ENCODE measurements at regions not wholly inside any gene's neighbourhood (a gene's known extent, or its start where the extent isn't known, plus 50 kb on each side); places are given as distances from the start of the nearest gene placed in this dataset.

DNA sequence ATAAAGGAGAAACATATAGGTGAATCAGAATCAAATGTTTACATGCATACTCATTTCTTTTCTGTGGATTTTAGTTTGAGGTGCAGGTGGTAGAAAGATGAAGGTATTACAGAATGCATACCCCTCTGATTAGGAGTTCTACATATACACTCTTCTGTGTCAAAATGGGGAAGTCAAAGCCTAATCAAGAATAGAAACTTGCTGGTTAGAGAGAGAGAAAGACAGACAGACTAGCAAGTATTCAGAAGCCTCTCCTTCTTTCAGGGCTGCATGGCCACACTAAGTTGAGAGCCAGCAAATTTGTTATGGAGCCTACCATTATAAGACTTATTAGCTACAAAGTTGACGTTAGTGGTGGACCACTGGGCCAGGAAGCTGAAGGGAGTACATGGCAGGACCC, 358.3 kb upstream of the EYS start:
- Histone ChIP-seq H3K4me3 (no peak overlapping the region), H3K79me2 (ENCODE audit: control insufficient read depth, insufficient read depth, low read length) (no peaks in the 10 kb centered on the region), H2AFZ (ENCODE audit: low read depth, low read length) (no peak overlapping the region), H3K27me3 (ENCODE audit: control insufficient read depth in 2 of 2, insufficient read depth in 2 of 2, low read length in 2 of 2) (no peaks in the 10 kb centered on the region), H4K20me1 (replicated peaks; ENCODE audit: control insufficient read depth, insufficient read depth, low read length) (no peaks in the 10 kb centered on the region), H3K9ac (ENCODE audit: insufficient read depth in 1 of 2, low read depth in 2 of 2, low read length in 2 of 2) (no peak overlapping the region), H3K4me1 (replicated peaks in 1 of 2; ENCODE audit: control insufficient read depth in 2 of 2, insufficient read depth in 2 of 2, low read length in 2 of 2) (no peaks in the 10 kb centered on the region), H3K4me2 (ENCODE audit: insufficient read depth, low read length) (no peak overlapping the region), H3K9me3 (replicated peaks; ENCODE audit: control insufficient read depth, insufficient read depth, low read depth, low read length) (no peaks in the 10 kb centered on the region), H3K27ac (ENCODE audit: extremely low read depth, low read depth, low read length) (no peak overlapping the region), H3K9me1 (ENCODE audit: control insufficient read depth, insufficient read depth, low read length) (no peaks in the 10 kb centered on the region), H3K36me3 (ENCODE audit: control insufficient read depth, insufficient read depth, low read length) (no peaks in the 10 kb centered on the region)
- ChIA-PET CTCF (ENCODE audit: low intra/inter-chr PET ratio) (no interaction called here), POLR2A (no interaction called here)
- intact Hi-C loops (cut with micrococcal nuclease) (no loop called here), in situ Hi-C loops (cut with MboI) (no loop called here)
- FAIRE-seq (no peak), ATAC-seq (no peak), DNase-seq (ENCODE audit: extremely low read depth in 1 of 4, low spot score in 3 of 4) (no peak)
- no TSS peak for BruUV-seq (replicated peaks)
- WGBS (ENCODE audit: insufficient coverage, low coverage, missing lambda C conversion rate): 0% methylated on average over 1 of the region's 1 CpG
- TF ChIP-seq CBX2 (IDR thresholded peaks at IDR 0.05; ENCODE audit: insufficient read depth, low read length, poor library complexity, severe bottlenecking) (no peak), ZNF518B (CRISPR knock-in tag; IDR thresholded peaks at IDR 0.05) (no peak), MAFK (IDR thresholded peaks at IDR 0.05; ENCODE audit: low read length) (no peak), TCF7L2 (IDR thresholded peaks at IDR 0.05; ENCODE audit: low read depth, low read length) (no peak), GATAD2A (IDR thresholded peaks at IDR 0.05) (no peak), ZNF778 (CRISPR knock-in tag; IDR thresholded peaks at IDR 0.05) (no peak), ZZZ3 (IDR thresholded peaks at IDR 0.05) (no peak), CHD2 (IDR thresholded peaks at IDR 0.05; ENCODE audit: low read depth, low read length) (no peak), ZNF165 (CRISPR knock-in tag; IDR thresholded peaks at IDR 0.05; ENCODE audit: borderline replicate concordance) (no peak), MIER1 (IDR thresholded peaks at IDR 0.05; ENCODE audit: low read depth) (no peak), E2F5 (CRISPR knock-in tag; IDR thresholded peaks at IDR 0.05) (no peak), SNIP1 (IDR thresholded peaks at IDR 0.05; ENCODE audit: low read depth) (no peak), PYGO2 (tag; IDR thresholded peaks at IDR 0.05) (no peak)
- TF ChIP-seq, protein P1, sequence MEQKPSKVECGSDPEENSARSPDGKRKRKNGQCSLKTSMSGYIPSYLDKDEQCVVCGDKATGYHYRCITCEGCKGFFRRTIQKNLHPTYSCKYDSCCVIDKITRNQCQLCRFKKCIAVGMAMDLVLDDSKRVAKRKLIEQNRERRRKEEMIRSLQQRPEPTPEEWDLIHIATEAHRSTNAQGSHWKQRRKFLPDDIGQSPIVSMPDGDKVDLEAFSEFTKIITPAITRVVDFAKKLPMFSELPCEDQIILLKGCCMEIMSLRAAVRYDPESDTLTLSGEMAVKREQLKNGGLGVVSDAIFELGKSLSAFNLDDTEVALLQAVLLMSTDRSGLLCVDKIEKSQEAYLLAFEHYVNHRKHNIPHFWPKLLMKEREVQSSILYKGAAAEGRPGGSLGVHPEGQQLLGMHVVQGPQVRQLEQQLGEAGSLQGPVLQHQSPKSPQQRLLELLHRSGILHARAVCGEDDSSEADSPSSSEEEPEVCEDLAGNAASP (IDR thresholded peaks at IDR 0.05): no peak
- TF ChIP-seq, protein P2, sequence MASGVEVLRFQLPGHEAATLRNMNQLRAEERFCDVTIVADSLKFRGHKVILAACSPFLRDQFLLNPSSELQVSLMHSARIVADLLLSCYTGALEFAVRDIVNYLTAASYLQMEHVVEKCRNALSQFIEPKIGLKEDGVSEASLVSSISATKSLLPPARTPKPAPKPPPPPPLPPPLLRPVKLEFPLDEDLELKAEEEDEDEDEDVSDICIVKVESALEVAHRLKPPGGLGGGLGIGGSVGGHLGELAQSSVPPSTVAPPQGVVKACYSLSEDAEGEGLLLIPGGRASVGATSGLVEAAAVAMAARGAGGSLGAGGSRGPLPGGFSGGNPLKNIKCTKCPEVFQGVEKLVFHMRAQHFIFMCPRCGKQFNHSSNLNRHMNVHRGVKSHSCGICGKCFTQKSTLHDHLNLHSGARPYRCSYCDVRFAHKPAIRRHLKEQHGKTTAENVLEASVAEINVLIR (CRISPR knock-in tag; IDR thresholded peaks at IDR 0.05): no peak
- TF ChIP-seq, protein P3, sequence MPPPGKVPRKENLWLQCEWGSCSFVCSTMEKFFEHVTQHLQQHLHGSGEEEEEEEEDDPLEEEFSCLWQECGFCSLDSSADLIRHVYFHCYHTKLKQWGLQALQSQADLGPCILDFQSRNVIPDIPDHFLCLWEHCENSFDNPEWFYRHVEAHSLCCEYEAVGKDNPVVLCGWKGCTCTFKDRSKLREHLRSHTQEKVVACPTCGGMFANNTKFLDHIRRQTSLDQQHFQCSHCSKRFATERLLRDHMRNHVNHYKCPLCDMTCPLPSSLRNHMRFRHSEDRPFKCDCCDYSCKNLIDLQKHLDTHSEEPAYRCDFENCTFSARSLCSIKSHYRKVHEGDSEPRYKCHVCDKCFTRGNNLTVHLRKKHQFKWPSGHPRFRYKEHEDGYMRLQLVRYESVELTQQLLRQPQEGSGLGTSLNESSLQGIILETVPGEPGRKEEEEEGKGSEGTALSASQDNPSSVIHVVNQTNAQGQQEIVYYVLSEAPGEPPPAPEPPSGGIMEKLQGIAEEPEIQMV (tag; conservative IDR thresholded peaks at IDR 0.05; ENCODE audit: low read depth): no peak

All from K562 (cell line).